ENCODE measurements at regions not wholly inside any gene's neighbourhood (a gene's known extent, or its start where the extent isn't known, plus 50 kb on each side); places are given as distances from the start of the nearest gene placed in this dataset.

DNA sequence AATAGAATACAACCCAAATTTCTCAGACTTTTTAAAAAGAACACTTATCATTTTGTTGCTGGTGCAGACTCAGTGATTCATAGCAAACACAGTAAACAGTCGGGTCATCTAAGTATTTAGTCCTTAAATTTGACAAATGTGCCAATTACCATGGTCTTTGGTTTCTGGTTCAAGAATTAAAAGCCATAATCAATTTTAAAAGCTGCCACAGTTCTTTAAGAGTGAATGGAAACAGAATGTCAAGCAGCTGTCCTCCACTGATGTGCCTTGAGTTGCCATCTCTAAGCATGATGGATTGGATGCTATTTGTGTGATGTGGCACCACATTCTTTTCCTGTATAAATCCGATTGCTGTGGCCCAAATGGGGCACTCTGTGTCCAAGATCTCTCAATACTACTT, 67.2 kb upstream of the MLIP start:
- TF ChIP-seq, protein P1, sequence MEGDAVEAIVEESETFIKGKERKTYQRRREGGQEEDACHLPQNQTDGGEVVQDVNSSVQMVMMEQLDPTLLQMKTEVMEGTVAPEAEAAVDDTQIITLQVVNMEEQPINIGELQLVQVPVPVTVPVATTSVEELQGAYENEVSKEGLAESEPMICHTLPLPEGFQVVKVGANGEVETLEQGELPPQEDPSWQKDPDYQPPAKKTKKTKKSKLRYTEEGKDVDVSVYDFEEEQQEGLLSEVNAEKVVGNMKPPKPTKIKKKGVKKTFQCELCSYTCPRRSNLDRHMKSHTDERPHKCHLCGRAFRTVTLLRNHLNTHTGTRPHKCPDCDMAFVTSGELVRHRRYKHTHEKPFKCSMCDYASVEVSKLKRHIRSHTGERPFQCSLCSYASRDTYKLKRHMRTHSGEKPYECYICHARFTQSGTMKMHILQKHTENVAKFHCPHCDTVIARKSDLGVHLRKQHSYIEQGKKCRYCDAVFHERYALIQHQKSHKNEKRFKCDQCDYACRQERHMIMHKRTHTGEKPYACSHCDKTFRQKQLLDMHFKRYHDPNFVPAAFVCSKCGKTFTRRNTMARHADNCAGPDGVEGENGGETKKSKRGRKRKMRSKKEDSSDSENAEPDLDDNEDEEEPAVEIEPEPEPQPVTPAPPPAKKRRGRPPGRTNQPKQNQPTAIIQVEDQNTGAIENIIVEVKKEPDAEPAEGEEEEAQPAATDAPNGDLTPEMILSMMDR (IDR thresholded peaks at IDR 0.05) = no peak
- TF ChIP-seq POLR2A (IDR thresholded peaks at IDR 0.05) (no peak), EP300 (IDR thresholded peaks at IDR 0.05; ENCODE audit: low read depth) (no peak), POLR2AphosphoS5 (IDR thresholded peaks at IDR 0.05) (no peak)
